Activated naive CD8-positive, alpha-beta T cell treated with anti-CD3 and anti-CD28 coated beads, Interleukin-2, amount 50 U/mL, for 24 hours (primary cell): ENCODE measurements at regions not wholly inside any gene's neighbourhood (a gene's known extent, or its start where the extent isn't known, plus 50 kb on each side); places are given as distances from the start of the nearest gene placed in this dataset.

Experiments used
- ATAC-seq: fragments of 150-1000 bp; cut with Tn5 transposase; one replicate; pipeline ENCODE4 v1.10.0; 2021
- DNase-seq: peaks from one replicate; pipeline ENCODE4 v3.0.0; 2021
- H3K27ac Mint-ChIP-seq: one replicate; pipeline ENCODE4 v1.8.0; 2021; ENCODE audit warnings: mild to moderate bottlenecking, mixed read lengths
- H3K27me3 Mint-ChIP-seq: one replicate; pipeline ENCODE4 v1.8.0; 2021; ENCODE audit warnings: mixed read lengths
- H3K36me3 Mint-ChIP-seq: one replicate; pipeline ENCODE4 v1.8.0; 2021; ENCODE audit warnings: low read depth, mixed read lengths
- H3K4me1 Mint-ChIP-seq: one replicate; pipeline ENCODE4 v1.8.0; 2021; ENCODE audit warnings: mixed read lengths
- H3K4me3 Mint-ChIP-seq: one replicate; pipeline ENCODE4 v1.8.0; 2021; ENCODE audit warnings: mild to moderate bottlenecking, moderate library complexity, mixed read lengths
- H3K9me3 Mint-ChIP-seq: one replicate; pipeline ENCODE4 v1.8.0; 2021; ENCODE audit warnings: mixed read lengths

DNA sequence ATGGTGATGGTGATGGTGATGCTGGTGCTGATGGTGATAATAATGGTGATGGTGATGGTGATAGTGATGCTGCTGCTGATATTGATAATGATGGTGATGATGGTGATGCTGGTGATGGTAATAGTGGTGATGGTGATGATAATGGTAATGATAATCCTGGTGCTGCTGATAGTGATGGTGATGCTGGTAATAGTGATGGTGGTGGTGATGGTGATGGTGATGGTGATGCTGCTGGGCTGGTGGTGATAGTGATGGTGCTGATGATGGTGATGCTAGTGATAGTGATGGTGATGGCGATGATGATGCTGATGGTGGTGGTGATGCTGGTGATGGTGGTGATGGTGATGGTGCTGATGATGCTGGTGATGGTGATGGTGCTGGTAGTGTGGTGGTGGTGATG is 58.4 kb upstream of the IGSF21 start:
- H3K27ac Mint-ChIP-seq: no peak overlapping the region
- H3K9me3 Mint-ChIP-seq: no peaks in the 10 kb centered on the region
- H3K4me1 Mint-ChIP-seq: no peaks in the 10 kb centered on the region
- H3K27me3 Mint-ChIP-seq: peaks cover 8% of the 10 kb centered on the region
- no peak overlapping the region for H3K4me3 Mint-ChIP-seq
- H3K36me3 Mint-ChIP-seq: no peaks in the 10 kb centered on the region
- ATAC-seq: no peak
- DNase-seq: no peak

DNA sequence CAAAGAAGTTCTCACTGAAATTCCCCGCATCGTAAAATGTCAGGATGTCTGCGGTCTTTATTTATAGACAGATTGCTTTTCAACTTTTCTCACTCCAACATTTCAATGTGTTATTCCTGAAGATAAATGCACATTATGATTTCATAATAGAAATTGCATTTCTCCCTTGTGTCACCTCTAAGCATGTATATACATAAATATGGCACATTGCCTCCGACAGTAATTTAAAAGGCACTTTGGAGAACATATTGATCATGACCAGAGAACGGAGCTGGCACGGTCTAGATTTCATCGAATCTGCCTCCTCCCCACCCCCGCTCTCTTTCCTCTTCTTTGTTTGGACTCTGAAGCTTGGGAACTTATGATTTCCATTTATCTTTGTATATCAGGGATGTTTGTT is 54.9 kb upstream of the IGSF21 start:
- Mint-ChIP-seq H3K4me1 (no peaks in the 10 kb centered on the region), H3K27ac (no peak overlapping the region), H3K4me3 (no peak overlapping the region), H3K27me3 (peaks cover 3% of the 10 kb centered on the region), H3K9me3 (no peaks in the 10 kb centered on the region), H3K36me3 (no peaks in the 10 kb centered on the region)
- ATAC-seq (no peak), DNase-seq (no peak)

DNA sequence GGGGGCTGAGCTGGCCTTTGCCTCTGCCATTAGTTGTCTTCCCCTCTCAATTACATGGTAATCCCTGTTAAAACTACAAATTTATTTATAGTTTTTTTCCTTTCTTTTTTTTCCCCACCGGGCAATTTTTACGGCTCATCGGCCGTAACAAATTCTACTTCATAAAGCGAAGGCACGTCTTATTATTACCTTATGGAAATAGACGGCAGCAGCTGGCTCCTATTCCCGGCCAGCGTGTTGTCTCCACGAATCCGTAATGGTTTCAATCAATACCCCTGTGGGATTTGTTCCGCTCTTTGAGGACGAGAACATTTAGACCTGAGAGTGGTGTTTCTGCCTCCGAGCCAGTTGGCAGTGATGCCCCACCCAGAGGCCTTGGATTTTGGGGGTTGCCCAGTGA is 52.4 kb upstream of the IGSF21 start:
- ATAC-seq: no peak
- H3K27me3 Mint-ChIP-seq: peaks cover 3% of the 10 kb centered on the region
- no peaks in the 10 kb centered on the region for H3K9me3 Mint-ChIP-seq
- H3K4me3 Mint-ChIP-seq: no peak overlapping the region
- no peaks in the 10 kb centered on the region for H3K4me1 Mint-ChIP-seq
- H3K36me3 Mint-ChIP-seq: no peaks in the 10 kb centered on the region
- no peak for DNase-seq
- no peak overlapping the region for H3K27ac Mint-ChIP-seq

DNA sequence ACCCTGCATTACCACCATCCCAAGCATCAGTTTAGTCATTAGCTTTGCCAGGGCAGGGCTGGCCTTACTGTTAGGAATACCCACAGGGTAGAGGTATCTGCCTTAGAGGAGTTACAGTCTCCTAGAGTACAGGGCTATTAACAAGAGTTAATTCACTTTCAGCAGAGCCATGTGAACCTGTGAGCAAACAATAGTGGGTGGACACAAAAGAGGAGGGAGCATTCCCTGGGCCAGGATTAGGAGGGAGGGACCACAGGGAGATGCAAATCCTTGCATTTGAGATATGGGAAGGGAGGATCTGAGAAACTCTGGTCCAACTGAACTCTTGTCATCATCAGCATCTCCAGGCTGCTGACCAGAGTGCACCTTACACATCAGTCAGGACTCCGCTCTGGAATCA is 51.1 kb upstream of the IGSF21 start:
- no peaks in the 10 kb centered on the region for H3K4me1 Mint-ChIP-seq

DNA sequence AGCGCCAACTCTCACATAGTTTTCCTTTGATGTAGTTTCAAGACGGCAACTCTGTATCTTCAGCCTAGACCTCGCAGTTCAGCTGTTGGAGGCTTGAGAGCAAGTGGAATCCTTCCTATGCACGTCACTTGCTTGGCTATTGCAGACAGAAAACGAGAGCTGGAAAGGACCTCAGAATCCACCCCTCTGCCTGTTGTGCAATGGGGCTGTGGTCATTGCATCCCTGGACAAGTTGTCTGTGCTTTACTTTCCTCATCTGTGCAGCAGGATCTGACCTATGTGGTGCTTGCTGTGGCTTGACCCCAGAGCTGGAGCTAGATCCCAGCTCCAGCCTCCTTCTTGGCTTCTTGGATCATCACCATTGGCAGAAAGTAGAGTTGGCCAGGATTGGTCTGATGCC is 50.0 kb upstream of the IGSF21 start:
- no peak overlapping the region for H3K27ac Mint-ChIP-seq

More for the DNA sequence above, 51.1 kb upstream of the IGSF21 start:
- ATAC-seq (no peak), DNase-seq (no peak)
- Mint-ChIP-seq H3K9me3 (no peaks in the 10 kb centered on the region), H3K27me3 (peaks cover 5% of the 10 kb centered on the region), H3K4me3 (no peak overlapping the region), H3K36me3 (no peaks in the 10 kb centered on the region), H3K27ac (no peak overlapping the region)

More for the DNA sequence above, 50.0 kb upstream of the IGSF21 start:
- H3K4me1 Mint-ChIP-seq: no peaks in the 10 kb centered on the region
- peaks cover 7% of the 10 kb centered on the region for H3K27me3 Mint-ChIP-seq
- H3K9me3 Mint-ChIP-seq: peaks cover 6% of the 10 kb centered on the region
- no peaks in the 10 kb centered on the region for H3K36me3 Mint-ChIP-seq
- ATAC-seq (no peak), DNase-seq (no peak)
- no peak overlapping the region for H3K4me3 Mint-ChIP-seq
